T-helper 2 cell treated with Interferon-gamma antibody and Interleukin-4, amounts not matched to agents 5 μg/mL and 100 μg/mL, for 36 hours (primary cell): ENCODE measurements at regions not wholly inside any gene's neighbourhood (a gene's known extent, or its start where the extent isn't known, plus 50 kb on each side); places are given as distances from the start of the nearest gene placed in this dataset.

Source experiments
- DNase-seq: peaks from one replicate; pipeline ENCODE4 v3.0.0; 2021; ENCODE audit warnings: low spot score
- H3K27ac Mint-ChIP-seq: one replicate; pipeline ENCODE4 v1.8.0; 2021; ENCODE audit warnings: mild to moderate bottlenecking, mixed read lengths
- H3K27me3 Mint-ChIP-seq: one replicate; pipeline ENCODE4 v1.8.0; 2021; ENCODE audit warnings: low read depth, mixed read lengths
- H3K36me3 Mint-ChIP-seq: one replicate; pipeline ENCODE4 v1.8.0; 2021; ENCODE audit warnings: low read depth, mixed read lengths
- H3K4me1 Mint-ChIP-seq: one replicate; pipeline ENCODE4 v1.8.0; 2021; ENCODE audit warnings: low read depth, mixed read lengths
- H3K4me3 Mint-ChIP-seq: one replicate; pipeline ENCODE4 v1.8.0; 2022; ENCODE audit warnings: mild to moderate bottlenecking, moderate library complexity, mixed read lengths
- H3K9me3 Mint-ChIP-seq: one replicate; pipeline ENCODE4 v1.8.0; 2021; ENCODE audit warnings: mixed read lengths

DNA sequence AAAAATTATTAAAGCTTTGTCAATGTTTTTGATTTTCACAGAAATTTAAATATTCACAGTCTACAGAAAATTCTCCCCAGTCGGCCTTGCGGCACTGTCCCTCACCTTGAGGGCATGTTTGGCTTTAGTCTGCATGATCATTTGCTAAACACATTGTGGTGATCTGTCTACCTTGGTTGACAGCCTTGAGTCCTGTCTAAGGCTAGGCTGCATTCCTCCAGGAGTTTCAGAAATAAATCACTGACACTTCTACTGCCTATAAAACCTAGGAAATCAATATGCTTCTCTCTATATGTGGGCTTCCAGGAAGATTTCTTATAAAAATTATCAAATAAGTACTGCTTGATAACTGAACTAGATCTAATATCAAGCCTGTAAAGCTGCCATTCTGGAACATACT, 430.7 kb upstream of the GRM3 start:
- Mint-ChIP-seq H3K27me3 (no peaks in the 10 kb centered on the region), H3K27ac (no peak overlapping the region), H3K4me3 (no peak overlapping the region), H3K36me3 (no peaks in the 10 kb centered on the region), H3K9me3 (no peaks in the 10 kb centered on the region), H3K4me1 (no peaks in the 10 kb centered on the region)
- no peak for DNase-seq

DNA sequence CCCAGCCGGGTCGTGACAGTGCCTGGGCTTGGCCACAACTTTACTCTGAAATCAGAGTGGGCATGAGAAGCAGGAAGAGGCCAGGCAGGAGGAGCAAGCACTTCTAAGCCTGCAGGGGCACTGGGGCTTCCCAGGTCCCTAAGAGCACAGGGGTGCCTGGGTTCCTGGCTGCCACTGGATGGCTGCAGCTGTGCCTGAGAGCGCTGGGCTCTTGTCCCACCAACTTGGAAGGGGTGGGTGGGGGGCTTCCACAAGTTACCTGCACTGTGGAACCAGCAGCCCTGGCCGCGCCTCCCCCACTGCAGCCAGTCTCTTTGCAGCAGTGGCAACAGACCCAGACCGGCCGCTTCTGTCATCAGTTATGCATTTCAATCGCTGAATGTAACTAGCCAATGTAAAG, 434.7 kb upstream of the GRM3 start:
- Mint-ChIP-seq H3K27ac (no peak overlapping the region), H3K4me3 (no peak overlapping the region), H3K9me3 (peaks cover 10% of the 10 kb centered on the region), H3K36me3 (no peaks in the 10 kb centered on the region), H3K27me3 (no peaks in the 10 kb centered on the region), H3K4me1 (no peaks in the 10 kb centered on the region)
- DNase-seq, result no peak

GRCh38 chr7:86207740-86208139, 436.0 kb upstream of the GRM3 start:
- peaks cover 13% of the 10 kb centered on the region for H3K9me3 Mint-ChIP-seq
- H3K4me1 Mint-ChIP-seq, result no peaks in the 10 kb centered on the region
- H3K4me3 Mint-ChIP-seq, result no peak overlapping the region
- no peaks in the 10 kb centered on the region for H3K27me3 Mint-ChIP-seq
- DNase-seq, result no peak
- H3K27ac Mint-ChIP-seq, result no peak overlapping the region
- no peaks in the 10 kb centered on the region for H3K36me3 Mint-ChIP-seq

DNA sequence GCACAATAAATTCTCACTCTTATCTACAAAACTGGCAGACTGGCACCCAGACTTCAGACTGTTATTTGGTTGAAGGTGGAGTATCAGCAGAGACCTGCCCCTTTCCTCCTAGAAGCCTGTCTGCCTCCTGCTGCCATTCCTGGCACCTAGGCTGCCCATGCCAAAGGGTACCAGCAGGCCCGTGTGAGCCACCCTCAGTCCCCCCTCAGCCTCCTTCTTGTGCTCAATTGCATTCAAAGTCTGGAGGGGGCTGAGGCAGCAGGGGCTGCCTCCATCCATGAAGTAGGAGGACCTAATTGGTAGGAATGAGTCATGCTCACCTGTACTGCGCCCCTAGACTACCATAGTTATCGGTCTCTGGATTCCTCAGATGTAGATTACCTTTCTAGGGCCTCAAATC, 440.9 kb upstream of the GRM3 start:
- Mint-ChIP-seq H3K9me3 (peaks cover 21% of the 10 kb centered on the region), H3K4me1 (no peaks in the 10 kb centered on the region), H3K27me3 (no peaks in the 10 kb centered on the region), H3K27ac (no peak overlapping the region), H3K36me3 (no peaks in the 10 kb centered on the region), H3K4me3 (no peak overlapping the region)
- DNase-seq, result no peak

GRCh38 chr7:86201767-86202166, 441.9 kb upstream of the GRM3 start:
- Mint-ChIP-seq H3K27ac (no peak overlapping the region), H3K4me3 (no peak overlapping the region), H3K9me3 (peaks cover 21% of the 10 kb centered on the region), H3K4me1 (no peaks in the 10 kb centered on the region), H3K36me3 (no peaks in the 10 kb centered on the region), H3K27me3 (no peaks in the 10 kb centered on the region)
- no peak for DNase-seq

- Mint-ChIP-seq H3K4me3 (no peak overlapping the region), H3K9me3 (peaks cover 26% of the 10 kb centered on the region), H3K4me1 (no peaks in the 10 kb centered on the region), H3K27ac (no peak overlapping the region), H3K27me3 (no peaks in the 10 kb centered on the region), H3K36me3 (no peaks in the 10 kb centered on the region)
- DNase-seq, result no peak
Observed at GRCh38 chr7:86199881-86200614, 443.7 kb upstream of the GRM3 start.

DNA sequence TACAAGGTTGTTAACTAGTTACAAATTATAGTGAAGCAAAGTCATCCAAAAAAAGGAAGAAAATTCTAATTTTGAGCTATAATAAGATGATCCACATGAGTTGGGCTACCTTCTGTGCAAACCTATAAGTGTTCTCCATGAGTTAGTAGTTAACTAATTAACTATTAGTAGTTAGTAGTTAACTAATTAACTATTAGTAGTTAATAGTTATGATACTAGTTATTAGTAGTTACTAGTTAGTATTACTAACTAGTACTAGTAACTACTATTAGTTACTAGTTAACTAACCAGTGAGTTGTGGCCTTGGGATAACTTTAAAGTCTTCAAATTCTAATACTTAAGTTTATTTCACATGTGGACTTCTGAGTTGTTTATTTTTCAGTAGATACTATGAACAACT, 453.4 kb upstream of the GRM3 start:
- Mint-ChIP-seq H3K4me1 (no peaks in the 10 kb centered on the region), H3K4me3 (no peak overlapping the region), H3K9me3 (peaks cover 21% of the 10 kb centered on the region), H3K36me3 (no peaks in the 10 kb centered on the region), H3K27me3 (no peaks in the 10 kb centered on the region), H3K27ac (no peak overlapping the region)
- no peak for DNase-seq

DNA sequence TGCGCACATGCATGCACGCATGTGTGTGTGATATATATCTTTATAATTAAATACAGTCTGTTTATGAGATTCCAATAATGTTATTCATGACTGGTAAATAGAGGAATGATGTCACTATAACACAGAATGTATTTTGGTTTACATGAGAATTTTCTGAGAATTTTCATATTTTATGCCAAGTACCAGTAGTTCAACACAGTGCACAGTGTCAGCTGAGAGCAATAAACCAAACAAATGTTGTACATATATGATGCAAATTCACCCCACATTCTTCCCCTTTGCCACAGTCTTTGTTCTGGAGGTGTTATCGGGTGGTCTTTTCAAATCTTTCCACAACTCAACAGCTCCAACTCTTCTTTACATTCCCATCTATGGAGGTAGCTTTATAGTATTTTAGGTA, 462.2 kb upstream of the GRM3 start:
- Mint-ChIP-seq H3K9me3 (peaks cover 6% of the 10 kb centered on the region), H3K36me3 (no peaks in the 10 kb centered on the region)

GRCh38 chr7:86164827-86165226, 478.9 kb upstream of the GRM3 start:
- H3K27me3 Mint-ChIP-seq, result no peaks in the 10 kb centered on the region
- no peaks in the 10 kb centered on the region for H3K4me1 Mint-ChIP-seq
- peaks cover 28% of the 10 kb centered on the region for H3K9me3 Mint-ChIP-seq
- no peaks in the 10 kb centered on the region for H3K36me3 Mint-ChIP-seq
- H3K4me3 Mint-ChIP-seq, result no peak overlapping the region
- no peak for DNase-seq
- no peak overlapping the region for H3K27ac Mint-ChIP-seq

More for the DNA sequence above, 462.2 kb upstream of the GRM3 start:
- Mint-ChIP-seq H3K27ac (no peak overlapping the region), H3K4me3 (no peak overlapping the region), H3K4me1 (no peaks in the 10 kb centered on the region), H3K27me3 (no peaks in the 10 kb centered on the region)
- no peak for DNase-seq

DNA sequence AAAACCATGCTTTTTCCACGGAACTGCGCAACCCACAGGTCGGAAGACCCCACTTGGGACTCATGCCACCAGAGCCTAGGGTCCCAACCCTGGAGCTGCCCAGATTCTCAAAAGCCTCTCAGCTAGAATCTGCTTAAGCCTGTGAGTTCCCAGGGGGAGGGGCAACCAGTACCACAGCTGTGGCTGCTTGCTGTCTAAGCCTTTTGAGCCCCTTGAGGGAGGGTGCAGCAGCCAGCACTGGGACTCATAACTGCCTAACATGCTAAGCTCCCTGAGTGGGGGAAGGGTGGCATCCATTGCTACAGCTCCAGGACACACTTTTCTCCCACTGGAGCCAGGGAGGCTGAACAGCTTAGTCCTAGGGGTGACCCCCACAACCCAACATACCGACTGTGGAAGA, 485.6 kb upstream of the GRM3 start:
- Mint-ChIP-seq H3K9me3 (peaks cover 21% of the 10 kb centered on the region), H3K36me3 (no peaks in the 10 kb centered on the region), H3K4me1 (no peaks in the 10 kb centered on the region), H3K27ac (no peak overlapping the region), H3K4me3 (no peak overlapping the region), H3K27me3 (no peaks in the 10 kb centered on the region)
- DNase-seq, result no peak

GRCh38 chr7:86155623-86156022, 488.1 kb upstream of the GRM3 start:
- Mint-ChIP-seq H3K4me3 (no peak overlapping the region), H3K4me1 (no peaks in the 10 kb centered on the region), H3K9me3 (peaks cover 26% of the 10 kb centered on the region), H3K36me3 (no peaks in the 10 kb centered on the region), H3K27me3 (no peaks in the 10 kb centered on the region), H3K27ac (no peak overlapping the region)
- DNase-seq, result no peak

- H3K4me1 Mint-ChIP-seq, result no peaks in the 10 kb centered on the region
- H3K4me3 Mint-ChIP-seq, result no peak overlapping the region
- H3K27ac Mint-ChIP-seq, result no peak overlapping the region
- no peak for DNase-seq
- no peaks in the 10 kb centered on the region for H3K27me3 Mint-ChIP-seq
- H3K9me3 Mint-ChIP-seq, result peaks cover 15% of the 10 kb centered on the region
- H3K36me3 Mint-ChIP-seq, result no peaks in the 10 kb centered on the region
Observed at GRCh38 chr7:86152926-86153325, 490.8 kb upstream of the GRM3 start.

GRCh38 chr7:86149024-86149665, 494.6 kb upstream of the GRM3 start:
- H3K36me3 Mint-ChIP-seq, result no peaks in the 10 kb centered on the region
- H3K4me1 Mint-ChIP-seq, result no peaks in the 10 kb centered on the region
- H3K27me3 Mint-ChIP-seq, result no peaks in the 10 kb centered on the region
- H3K9me3 Mint-ChIP-seq, result peaks cover 23% of the 10 kb centered on the region
- H3K4me3 Mint-ChIP-seq, result no peak overlapping the region
- no peak overlapping the region for H3K27ac Mint-ChIP-seq
- no peak for DNase-seq

DNA sequence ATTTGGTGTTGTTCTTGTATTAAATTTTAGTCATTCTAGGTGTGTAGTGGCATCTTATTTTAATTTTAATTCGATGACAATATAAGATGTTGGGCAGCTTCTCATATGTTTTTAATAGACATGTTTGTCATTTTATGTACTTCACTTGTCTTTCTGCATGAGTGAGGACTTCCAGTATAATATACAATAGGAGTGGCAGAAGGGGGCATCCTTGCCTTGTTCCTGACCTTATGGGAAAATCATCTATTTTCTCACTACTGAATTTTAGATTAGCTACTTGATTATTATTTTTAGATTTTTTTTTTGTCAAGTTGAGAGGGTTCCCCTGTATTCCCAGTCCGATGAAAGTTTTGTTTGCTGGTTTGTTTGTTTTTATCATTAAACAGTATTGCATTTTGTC, 495.2 kb upstream of the GRM3 start:
- Mint-ChIP-seq H3K9me3 (peaks cover 23% of the 10 kb centered on the region), H3K27ac (no peak overlapping the region), H3K4me3 (no peak overlapping the region), H3K36me3 (no peaks in the 10 kb centered on the region), H3K27me3 (no peaks in the 10 kb centered on the region), H3K4me1 (no peaks in the 10 kb centered on the region)
- DNase-seq, result no peak

GRCh38 chr7:86137343-86137742, 506.4 kb upstream of the GRM3 start:
- Mint-ChIP-seq H3K27me3 (no peaks in the 10 kb centered on the region), H3K4me3 (no peak overlapping the region), H3K4me1 (no peaks in the 10 kb centered on the region), H3K36me3 (no peaks in the 10 kb centered on the region), H3K9me3 (peaks cover 11% of the 10 kb centered on the region), H3K27ac (no peak overlapping the region)
- no peak for DNase-seq
